ENCODE measurements at regions not wholly inside any gene's neighbourhood (a gene's known extent, or its start where the extent isn't known, plus 50 kb on each side); places are given as distances from the start of the nearest gene placed in this dataset.
"Not testable (repeated sequence)": the region's sequence is repeated elsewhere in the genome, so short reads cannot be mapped to it uniquely, and the experiment has no call there.

- Histone ChIP-seq H3K27ac (no peak overlapping the region), H3K9me2 (ENCODE audit: insufficient read depth) (no peaks in the 10 kb centered on the region)
- DNase-seq, result no peak
Observed at GRCh38 chr4:30867427-30867826, 147.3 kb downstream of the PCDH7 start.

GRCh38 chr4:30868111-30868895 is 148.1 kb downstream of the PCDH7 start:
- Histone ChIP-seq H3K36me3 (ENCODE audit: low read depth) (no peaks in the 10 kb centered on the region), H3K4me1 (ENCODE audit: insufficient read depth) (no peaks in the 10 kb centered on the region), H3K9ac (no peak overlapping the region), H3K9me3 (ENCODE audit: low read depth) (no peaks in the 10 kb centered on the region), H3F3A (ENCODE audit: insufficient read depth) (no peaks in the 10 kb centered on the region), H3K4me3 (no peak overlapping the region), H3K27ac (no peak overlapping the region), H3K79me2 (ENCODE audit: insufficient read depth) (no peaks in the 10 kb centered on the region), H3K27me3 (replicated peaks; ENCODE audit: insufficient read depth) (no peaks in the 10 kb centered on the region), H4K20me1 (ENCODE audit: insufficient read depth) (no peaks in the 10 kb centered on the region), H3K4me2 (ENCODE audit: unreplicated experiment) (no peak overlapping the region), H3K9me2 (ENCODE audit: insufficient read depth) (no peaks in the 10 kb centered on the region), H2AFZ (no peak overlapping the region)
- in situ Hi-C loops (cut with MboI), result no loop called here
- TF ChIP-seq EZH2phosphoT487 (IDR thresholded peaks at IDR 0.05; ENCODE audit: insufficient read depth, low read depth) (no peak), EZH2 (IDR thresholded peaks at IDR 0.05; ENCODE audit: insufficient read depth, poor library complexity, severe bottlenecking) (no peak)
- WGBS, 2 experiments (ENCODE audit: low coverage in 1 of 2, low lambda C conversion rate in 2 of 2, missing lambda C conversion rate in 2 of 2), result 26 to 28% methylated on average over 5 of the region's 5 CpGs
- no peak for DNase-seq

More at GRCh38 chr4:30867427-30867826, 147.3 kb downstream of the PCDH7 start:
- no peak overlapping the region for H3K4me3 ChIP-seq
- H3K27me3 ChIP-seq (replicated peaks; ENCODE audit: insufficient read depth), result no peaks in the 10 kb centered on the region
- no peak overlapping the region for H3K9ac ChIP-seq
- H3K4me1 ChIP-seq (ENCODE audit: insufficient read depth), result no peaks in the 10 kb centered on the region
- H3F3A ChIP-seq (ENCODE audit: insufficient read depth), result no peaks in the 10 kb centered on the region
- in situ Hi-C loops (cut with MboI), result no loop called here
- WGBS, 2 experiments (ENCODE audit: low coverage in 1 of 2, low lambda C conversion rate in 2 of 2, missing lambda C conversion rate in 2 of 2), result 52 to 59% methylated on average over 3 of the region's 3 CpGs
- H3K9me3 ChIP-seq (ENCODE audit: low read depth), result no peaks in the 10 kb centered on the region
- no peaks in the 10 kb centered on the region for H3K36me3 ChIP-seq (ENCODE audit: low read depth)
- no peak overlapping the region for H2AFZ ChIP-seq
- H4K20me1 ChIP-seq (ENCODE audit: insufficient read depth), result no peaks in the 10 kb centered on the region
- no peaks in the 10 kb centered on the region for H3K79me2 ChIP-seq (ENCODE audit: insufficient read depth)
- no peak overlapping the region for H3K4me2 ChIP-seq (ENCODE audit: unreplicated experiment)
- TF ChIP-seq EZH2phosphoT487 (IDR thresholded peaks at IDR 0.05; ENCODE audit: insufficient read depth, low read depth) (no peak), EZH2 (IDR thresholded peaks at IDR 0.05; ENCODE audit: insufficient read depth, poor library complexity, severe bottlenecking) (no peak)

DNA sequence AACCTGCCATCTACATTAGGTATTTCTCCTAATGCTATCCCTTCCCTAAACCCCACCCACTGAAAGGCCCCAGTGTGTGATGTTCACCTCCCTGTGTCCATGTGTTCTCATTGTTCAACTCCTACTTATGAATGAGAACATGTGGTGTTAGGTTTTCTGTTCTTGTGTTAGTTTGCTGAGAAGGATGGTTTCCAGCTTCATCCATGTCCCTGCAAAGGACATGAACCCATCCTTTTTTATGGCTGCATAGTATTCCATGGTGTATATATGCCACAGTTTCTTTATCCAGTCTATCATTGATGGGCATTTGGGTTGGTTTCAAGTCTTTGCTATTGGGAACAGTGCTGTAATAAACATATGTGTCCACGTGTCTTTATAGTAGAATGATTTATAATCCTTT is 149.2 kb downstream of the PCDH7 start:
- H4K20me1 ChIP-seq (ENCODE audit: insufficient read depth); H3K9me2 ChIP-seq (ENCODE audit: insufficient read depth); in situ Hi-C loops (cut with MboI); H3K27me3 ChIP-seq (replicated peaks; ENCODE audit: insufficient read depth); H3K79me2 ChIP-seq (ENCODE audit: insufficient read depth); H3K9me3 ChIP-seq (ENCODE audit: low read depth); DNase-seq; H3F3A ChIP-seq (ENCODE audit: insufficient read depth); H3K27ac ChIP-seq; H3K36me3 ChIP-seq (ENCODE audit: low read depth); H3K9ac ChIP-seq; H3K4me3 ChIP-seq; H3K4me2 ChIP-seq (ENCODE audit: unreplicated experiment); H2AFZ ChIP-seq; H3K4me1 ChIP-seq (ENCODE audit: insufficient read depth): not testable (repeated sequence)
- 6 to 8% methylated on average over 1 of the region's 1 CpG for WGBS, 2 experiments (ENCODE audit: low coverage in 1 of 2, low lambda C conversion rate in 2 of 2, missing lambda C conversion rate in 2 of 2)

GRCh38 chr4:30870513-30870912 is 150.3 kb downstream of the PCDH7 start:
- H3K9me2 ChIP-seq (ENCODE audit: insufficient read depth), result no peaks in the 10 kb centered on the region

More at GRCh38 chr4:30870513-30870912, 150.3 kb downstream of the PCDH7 start:
- 27 to 31% methylated on average over 2 of the region's 2 CpGs for WGBS, 2 experiments (ENCODE audit: low coverage in 1 of 2, low lambda C conversion rate in 2 of 2, missing lambda C conversion rate in 2 of 2)
- Histone ChIP-seq H3K27ac (no peak overlapping the region), H2AFZ (no peak overlapping the region), H3K9ac (no peak overlapping the region), H3K79me2 (ENCODE audit: insufficient read depth) (no peaks in the 10 kb centered on the region), H4K20me1 (ENCODE audit: insufficient read depth) (no peaks in the 10 kb centered on the region), H3K4me3 (no peak overlapping the region), H3K4me2 (ENCODE audit: unreplicated experiment) (no peak overlapping the region), H3K4me1 (ENCODE audit: insufficient read depth) (no peaks in the 10 kb centered on the region), H3K9me3 (ENCODE audit: low read depth) (no peaks in the 10 kb centered on the region), H3K27me3 (replicated peaks; ENCODE audit: insufficient read depth) (no peaks in the 10 kb centered on the region), H3K36me3 (ENCODE audit: low read depth) (no peaks in the 10 kb centered on the region), H3F3A (ENCODE audit: insufficient read depth) (no peaks in the 10 kb centered on the region)
- in situ Hi-C loops (cut with MboI), result no loop called here
- no peak for TF ChIP-seq EZH2phosphoT487 (IDR thresholded peaks at IDR 0.05; ENCODE audit: insufficient read depth, low read depth)
- TF ChIP-seq EZH2 (IDR thresholded peaks at IDR 0.05; ENCODE audit: insufficient read depth, poor library complexity, severe bottlenecking), result no peak
- DNase-seq, result no peak
